ENCODE measurements at regions not wholly inside any gene's neighbourhood (a gene's known extent, or its start where the extent isn't known, plus 50 kb on each side); places are given as distances from the start of the nearest gene placed in this dataset.

GRCh38 chr11:119850822-119851409 is 121.9 kb upstream of the NECTIN1 start (continued):
- TF ChIP-seq MAZ (IDR thresholded peaks at IDR 0.05; ENCODE audit: borderline replicate concordance, low read depth, low read length): no peak
- TF ChIP-seq MAZ (CRISPR knock-in tag; IDR thresholded peaks at IDR 0.05; ENCODE audit: low read depth): no peak
- TF ChIP-seq, protein P1, sequence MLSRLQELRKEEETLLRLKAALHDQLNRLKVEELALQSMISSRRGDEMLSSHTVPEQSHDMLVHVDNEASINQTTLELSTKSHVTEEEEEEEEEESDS (CRISPR knock-in tag; IDR thresholded peaks at IDR 0.05; ENCODE audit: borderline replicate concordance): no peak
- no peak for TF ChIP-seq HNRNPH1 (optimal IDR thresholded peaks at IDR 0.05; ENCODE audit: low read depth, low read length)
- no peak for TF ChIP-seq NR1H2 (CRISPR knock-in tag; IDR thresholded peaks at IDR 0.05; ENCODE audit: borderline replicate concordance, low read depth)
- TF ChIP-seq ZSCAN12 (CRISPR knock-in tag; IDR thresholded peaks at IDR 0.05): no peak
- no peak for TF ChIP-seq ZBTB40 (IDR thresholded peaks at IDR 0.05)
- TF ChIP-seq ZBTB40 (CRISPR knock-in tag; IDR thresholded peaks at IDR 0.05): no peak
- no peak for TF ChIP-seq NR2F1 (CRISPR knock-in tag; IDR thresholded peaks at IDR 0.05)

Data from HepG2 (cell line).